ENCODE measurements at regions not wholly inside any gene's neighbourhood (a gene's known extent, or its start where the extent isn't known, plus 50 kb on each side); places are given as distances from the start of the nearest gene placed in this dataset.

DNA sequence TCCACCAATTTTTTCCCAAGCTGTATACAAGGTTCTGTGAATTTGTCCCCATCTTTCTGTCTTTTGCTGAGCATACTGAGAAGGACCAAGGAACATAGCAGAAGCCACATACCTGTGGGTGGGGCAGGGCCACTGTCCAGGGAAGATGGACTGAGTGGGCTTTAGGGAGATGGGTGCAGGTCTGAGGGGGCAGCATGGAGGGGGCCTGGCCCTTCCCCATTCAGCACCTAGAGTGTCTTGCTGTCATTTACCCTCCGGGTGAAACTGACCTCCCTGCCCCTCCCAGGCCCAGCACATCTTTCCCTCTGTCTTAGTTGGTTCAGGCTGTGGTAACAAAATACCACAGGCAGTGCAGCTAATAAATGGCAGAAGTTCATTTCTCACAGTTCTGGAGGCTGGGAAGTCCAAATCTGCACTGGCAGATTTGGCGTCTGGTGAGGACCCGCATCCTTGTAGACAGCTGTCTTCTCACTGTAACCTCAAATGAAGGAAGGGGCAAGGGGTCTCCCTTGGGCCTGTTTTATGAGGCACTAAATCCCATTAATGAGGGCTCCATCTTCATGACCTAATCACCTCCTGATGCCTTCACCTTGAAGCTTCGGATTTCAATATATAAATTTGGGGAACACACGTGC, 180.0 kb upstream of the SMAD3 start:
- H3K27me3 Mint-ChIP-seq (ENCODE audit: low read depth), result no peaks in the 10 kb centered on the region; the same call in 1 of the 2 replicates
- H3K9me3 Mint-ChIP-seq, result peaks cover 40% of the 10 kb centered on the region
- H3K27ac Mint-ChIP-seq, result no peak overlapping the region
- H3K4me3 Mint-ChIP-seq, result no peak overlapping the region
- no peak for TF ChIP-seq JAZF1 (CRISPR knock-in tag; IDR thresholded peaks at IDR 0.05)
- no peak for TF ChIP-seq ZNF317 (CRISPR knock-in tag; IDR thresholded peaks at IDR 0.05; ENCODE audit: borderline replicate concordance, low read depth)
- TF ChIP-seq ATF1 (CRISPR knock-in tag; IDR thresholded peaks at IDR 0.05), result no peak
- no peak for TF ChIP-seq ZNF425 (CRISPR knock-in tag; conservative IDR thresholded peaks at IDR 0.05)
- no peak for TF ChIP-seq EMX1 (CRISPR knock-in tag; IDR thresholded peaks at IDR 0.05)
- no peak for TF ChIP-seq GABPB1 (CRISPR knock-in tag; IDR thresholded peaks at IDR 0.05)
- no peak for TF ChIP-seq ZNF219 (CRISPR knock-in tag; IDR thresholded peaks at IDR 0.05; ENCODE audit: borderline replicate concordance)
- TF ChIP-seq E2F1 (CRISPR knock-in tag; IDR thresholded peaks at IDR 0.05), result no peak
- no peak for TF ChIP-seq FOXP4 (CRISPR knock-in tag; IDR thresholded peaks at IDR 0.05)
- no peak for TF ChIP-seq ATF3 (CRISPR knock-in tag; conservative IDR thresholded peaks at IDR 0.05)
- no peak for TF ChIP-seq OVOL2 (CRISPR knock-in tag; IDR thresholded peaks at IDR 0.05; ENCODE audit: borderline replicate concordance)
- TF ChIP-seq SOX15 (CRISPR knock-in tag; IDR thresholded peaks at IDR 0.05), result no peak
- TF ChIP-seq PRRX2 (CRISPR knock-in tag; IDR thresholded peaks at IDR 0.05), result no peak
- TF ChIP-seq NFYB (CRISPR knock-in tag; conservative IDR thresholded peaks at IDR 0.05; ENCODE audit: low read depth), result no peak
- no peak for TF ChIP-seq NR3C1 (CRISPR knock-in tag; conservative IDR thresholded peaks at IDR 0.05; ENCODE audit: low read depth)
- TF ChIP-seq, protein P1, sequence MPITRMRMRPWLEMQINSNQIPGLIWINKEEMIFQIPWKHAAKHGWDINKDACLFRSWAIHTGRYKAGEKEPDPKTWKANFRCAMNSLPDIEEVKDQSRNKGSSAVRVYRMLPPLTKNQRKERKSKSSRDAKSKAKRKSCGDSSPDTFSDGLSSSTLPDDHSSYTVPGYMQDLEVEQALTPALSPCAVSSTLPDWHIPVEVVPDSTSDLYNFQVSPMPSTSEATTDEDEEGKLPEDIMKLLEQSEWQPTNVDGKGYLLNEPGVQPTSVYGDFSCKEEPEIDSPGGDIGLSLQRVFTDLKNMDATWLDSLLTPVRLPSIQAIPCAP (CRISPR knock-in tag; IDR thresholded peaks at IDR 0.05), result no peak
- TF ChIP-seq, protein P2, sequence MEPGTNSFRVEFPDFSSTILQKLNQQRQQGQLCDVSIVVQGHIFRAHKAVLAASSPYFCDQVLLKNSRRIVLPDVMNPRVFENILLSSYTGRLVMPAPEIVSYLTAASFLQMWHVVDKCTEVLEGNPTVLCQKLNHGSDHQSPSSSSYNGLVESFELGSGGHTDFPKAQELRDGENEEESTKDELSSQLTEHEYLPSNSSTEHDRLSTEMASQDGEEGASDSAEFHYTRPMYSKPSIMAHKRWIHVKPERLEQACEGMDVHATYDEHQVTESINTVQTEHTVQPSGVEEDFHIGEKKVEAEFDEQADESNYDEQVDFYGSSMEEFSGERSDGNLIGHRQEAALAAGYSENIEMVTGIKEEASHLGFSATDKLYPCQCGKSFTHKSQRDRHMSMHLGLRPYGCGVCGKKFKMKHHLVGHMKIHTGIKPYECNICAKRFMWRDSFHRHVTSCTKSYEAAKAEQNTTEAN (CRISPR knock-in tag; IDR thresholded peaks at IDR 0.05), result no peak
- peaks cover 20% of the 10 kb centered on the region for H3K4me1 Mint-ChIP-seq
- peaks cover 30% of the 10 kb centered on the region for H3K36me3 Mint-ChIP-seq
- POLR2A ChIA-PET, result no interaction called here
- CTCF ChIA-PET, result no interaction called here
- DNase-seq (ENCODE audit: low spot score) (no peak), ATAC-seq (no peak)

GRCh38 chr15:66886241-66886675, 179.1 kb upstream of the SMAD3 start:
- ATAC-seq (no peak), DNase-seq (ENCODE audit: low spot score) (no peak)
- peaks cover 32% of the 10 kb centered on the region for H3K36me3 Mint-ChIP-seq
- H3K4me1 Mint-ChIP-seq, result peaks cover 20% of the 10 kb centered on the region
- peaks cover 46% of the 10 kb centered on the region for H3K9me3 Mint-ChIP-seq
- ChIA-PET POLR2A (no interaction called here), CTCF (no interaction called here)
- H3K27me3 Mint-ChIP-seq (ENCODE audit: low read depth), result no peaks in the 10 kb centered on the region; the same call in 1 of the 2 replicates
- no peak overlapping the region for H3K27ac Mint-ChIP-seq
- no peak overlapping the region for H3K4me3 Mint-ChIP-seq
- TF ChIP-seq, protein P3, sequence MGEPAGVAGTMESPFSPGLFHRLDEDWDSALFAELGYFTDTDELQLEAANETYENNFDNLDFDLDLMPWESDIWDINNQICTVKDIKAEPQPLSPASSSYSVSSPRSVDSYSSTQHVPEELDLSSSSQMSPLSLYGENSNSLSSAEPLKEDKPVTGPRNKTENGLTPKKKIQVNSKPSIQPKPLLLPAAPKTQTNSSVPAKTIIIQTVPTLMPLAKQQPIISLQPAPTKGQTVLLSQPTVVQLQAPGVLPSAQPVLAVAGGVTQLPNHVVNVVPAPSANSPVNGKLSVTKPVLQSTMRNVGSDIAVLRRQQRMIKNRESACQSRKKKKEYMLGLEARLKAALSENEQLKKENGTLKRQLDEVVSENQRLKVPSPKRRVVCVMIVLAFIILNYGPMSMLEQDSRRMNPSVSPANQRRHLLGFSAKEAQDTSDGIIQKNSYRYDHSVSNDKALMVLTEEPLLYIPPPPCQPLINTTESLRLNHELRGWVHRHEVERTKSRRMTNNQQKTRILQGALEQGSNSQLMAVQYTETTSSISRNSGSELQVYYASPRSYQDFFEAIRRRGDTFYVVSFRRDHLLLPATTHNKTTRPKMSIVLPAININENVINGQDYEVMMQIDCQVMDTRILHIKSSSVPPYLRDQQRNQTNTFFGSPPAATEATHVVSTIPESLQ (CRISPR knock-in tag; IDR thresholded peaks at IDR 0.05), result no peak
- no peak for TF ChIP-seq GTF2I (CRISPR knock-in tag; conservative IDR thresholded peaks at IDR 0.05)
- TF ChIP-seq HMGA2 (CRISPR knock-in tag; IDR thresholded peaks at IDR 0.05), result no peak
- TF ChIP-seq ZNF512 (CRISPR knock-in tag; IDR thresholded peaks at IDR 0.05; ENCODE audit: borderline replicate concordance), result no peak
- no peak for TF ChIP-seq E2F1 (CRISPR knock-in tag; IDR thresholded peaks at IDR 0.05)
- TF ChIP-seq, protein P4, sequence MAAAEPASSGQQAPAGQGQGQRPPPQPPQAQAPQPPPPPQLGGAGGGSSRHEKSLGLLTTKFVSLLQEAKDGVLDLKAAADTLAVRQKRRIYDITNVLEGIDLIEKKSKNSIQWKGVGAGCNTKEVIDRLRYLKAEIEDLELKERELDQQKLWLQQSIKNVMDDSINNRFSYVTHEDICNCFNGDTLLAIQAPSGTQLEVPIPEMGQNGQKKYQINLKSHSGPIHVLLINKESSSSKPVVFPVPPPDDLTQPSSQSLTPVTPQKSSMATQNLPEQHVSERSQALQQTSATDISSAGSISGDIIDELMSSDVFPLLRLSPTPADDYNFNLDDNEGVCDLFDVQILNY (CRISPR knock-in tag; IDR thresholded peaks at IDR 0.05), result no peak
